SK-N-SH treated with all-trans-retinoic acid at 6 μM for 48 hours (cell line): ENCODE measurements at regions not wholly inside any gene's neighbourhood (a gene's known extent, or its start where the extent isn't known, plus 50 kb on each side); places are given as distances from the start of the nearest gene placed in this dataset.

ENCODE experiments used
- ATAC-seq: fragments of 200-7000 bp; cut with Tn5 transposase; 3 replicates; pipeline ENCODE4 v1.9.1; 2020; ENCODE audit warnings: mild to moderate bottlenecking, moderate library complexity
- ARNTL ChIP-seq: fragments of 450-650 bp; formaldehyde crosslinking; IDR thresholded peaks from 2 replicates; pipeline ENCODE4 v1.5.0; 2020; ENCODE audit warnings: low read depth, mild to moderate bottlenecking, moderate library complexity, borderline replicate concordance
- BACH2 ChIP-seq: fragments of 250-450 bp; sonication (Bioruptor Pico); IDR thresholded peaks from 2 replicates; pipeline ENCODE4 v1.9.0; 2021; ENCODE audit warnings: mild to moderate bottlenecking, borderline replicate concordance
- CREB5 ChIP-seq: fragments of 250-450 bp; sonication (Bioruptor Pico); IDR thresholded peaks from 2 replicates; pipeline ENCODE4 v1.5.1; 2020; ENCODE audit warnings: low read depth, mild to moderate bottlenecking, moderate library complexity
- CSDC2 ChIP-seq: fragments of 250-450 bp; sonication (Bioruptor Pico); IDR thresholded peaks from 2 replicates; pipeline ENCODE4 v1.5.0; 2020; ENCODE audit warnings: mild to moderate bottlenecking, moderate library complexity
- ESRRG ChIP-seq: fragments of 250-450 bp; sonication (Bioruptor Pico); IDR thresholded peaks from 2 replicates; pipeline ENCODE4 v1.6.1; 2021; ENCODE audit warnings: mild to moderate bottlenecking
- PPARA ChIP-seq: fragments of 250-450 bp; sonication (Bioruptor Pico); IDR thresholded peaks from 2 replicates; pipeline ENCODE4 v1.5.0; 2020; ENCODE audit warnings: mild to moderate bottlenecking, borderline replicate concordance
- SNAI2 ChIP-seq: fragments of 250-450 bp; sonication (Bioruptor Pico); IDR thresholded peaks from 2 replicates; pipeline ENCODE4 v1.5.0; 2020; ENCODE audit warnings: mild to moderate bottlenecking, moderate library complexity
- TCF4 ChIP-seq: fragments of 250-450 bp; sonication (Bioruptor Pico); IDR thresholded peaks from 2 replicates; pipeline ENCODE4 v1.8.0; 2021; ENCODE audit warnings: mild to moderate bottlenecking, moderate library complexity, borderline replicate concordance
- TOX ChIP-seq: fragments of 250-450 bp; sonication (Bioruptor Pico); IDR thresholded peaks from 2 replicates; pipeline ENCODE4 v1.8.0; 2021; ENCODE audit warnings: mild to moderate bottlenecking, moderate library complexity, borderline replicate concordance
- ZC3H10 ChIP-seq: fragments of 250-450 bp; sonication (Bioruptor Pico); IDR thresholded peaks from 2 replicates; pipeline ENCODE4 v1.5.1; 2021; ENCODE audit warnings: mild to moderate bottlenecking, moderate library complexity
- ZFP3 ChIP-seq: fragments of 250-450 bp; sonication (Bioruptor Pico); IDR thresholded peaks from 2 replicates; pipeline ENCODE4 v1.5.0; 2020; ENCODE audit warnings: mild to moderate bottlenecking, moderate library complexity
- ZFP30 ChIP-seq: fragments of 450-650 bp; formaldehyde crosslinking; IDR thresholded peaks from 2 replicates; pipeline ENCODE4 v1.5.0; 2022; ENCODE audit warnings: mild to moderate bottlenecking, moderate library complexity
- ZNF565 ChIP-seq: fragments of 450-650 bp; formaldehyde crosslinking; conservative IDR thresholded peaks from 2 replicates; pipeline ENCODE4 v1.5.0; 2020; ENCODE audit warnings: low read depth, mild to moderate bottlenecking, moderate library complexity
- ZNF70 ChIP-seq: fragments of 450-650 bp; formaldehyde crosslinking; IDR thresholded peaks from 2 replicates; pipeline ENCODE4 v1.5.0; 2020; ENCODE audit warnings: mild to moderate bottlenecking, moderate library complexity
- ZNF8 ChIP-seq: fragments of 450-650 bp; formaldehyde crosslinking; IDR thresholded peaks from 2 replicates; pipeline ENCODE4 v1.5.0; 2020; ENCODE audit warnings: mild to moderate bottlenecking, moderate library complexity
- TF ChIP-seq, protein P1 (sequence below): fragments of 250-450 bp; sonication (Bioruptor Pico); IDR thresholded peaks from 2 replicates; pipeline ENCODE4 v1.5.1; 2021; ENCODE audit warnings: mild to moderate bottlenecking, moderate library complexity
- TF ChIP-seq, protein P2 (sequence below): fragments of 250-450 bp; sonication (Bioruptor Pico); IDR thresholded peaks from 2 replicates; pipeline ENCODE4 v1.8.0; 2021; ENCODE audit warnings: low read depth, mild to moderate bottlenecking, moderate library complexity, borderline replicate concordance
- TF ChIP-seq, protein P3 (sequence below): fragments of 250-450 bp; sonication (Bioruptor Pico); IDR thresholded peaks from 2 replicates; pipeline ENCODE4 v1.8.0; 2020; ENCODE audit warnings: mild to moderate bottlenecking, moderate library complexity, borderline replicate concordance
- TF ChIP-seq, protein P4 (sequence below): fragments of 250-450 bp; sonication (Bioruptor Pico); IDR thresholded peaks from 2 replicates; pipeline ENCODE4 v1.5.0; 2020; ENCODE audit warnings: mild to moderate bottlenecking, moderate library complexity

DNA sequence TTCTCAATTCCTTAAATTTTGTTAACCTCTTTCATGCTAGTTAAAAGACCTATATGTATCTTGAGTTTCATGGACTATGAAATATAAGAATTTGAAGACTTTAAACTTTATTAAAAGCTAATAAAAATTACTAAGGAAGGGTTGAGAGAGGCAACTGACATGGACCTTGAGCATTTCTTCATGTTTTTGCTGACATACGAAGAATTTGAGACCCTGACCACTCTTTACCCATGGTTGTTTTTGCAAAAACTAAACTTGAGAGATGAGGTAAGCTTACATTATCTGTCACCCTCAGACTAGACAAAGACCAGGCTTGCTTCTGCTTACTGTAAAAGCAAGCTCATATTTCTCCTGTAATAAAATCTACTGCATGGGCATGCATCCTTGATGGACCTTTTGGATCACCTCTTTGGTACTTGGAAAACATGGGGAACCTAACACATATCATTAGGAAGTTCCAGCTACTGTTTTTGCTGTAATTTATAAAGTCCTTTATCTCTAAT, 338.2 kb upstream of the PABPC4L start:
- TF ChIP-seq, protein P1, sequence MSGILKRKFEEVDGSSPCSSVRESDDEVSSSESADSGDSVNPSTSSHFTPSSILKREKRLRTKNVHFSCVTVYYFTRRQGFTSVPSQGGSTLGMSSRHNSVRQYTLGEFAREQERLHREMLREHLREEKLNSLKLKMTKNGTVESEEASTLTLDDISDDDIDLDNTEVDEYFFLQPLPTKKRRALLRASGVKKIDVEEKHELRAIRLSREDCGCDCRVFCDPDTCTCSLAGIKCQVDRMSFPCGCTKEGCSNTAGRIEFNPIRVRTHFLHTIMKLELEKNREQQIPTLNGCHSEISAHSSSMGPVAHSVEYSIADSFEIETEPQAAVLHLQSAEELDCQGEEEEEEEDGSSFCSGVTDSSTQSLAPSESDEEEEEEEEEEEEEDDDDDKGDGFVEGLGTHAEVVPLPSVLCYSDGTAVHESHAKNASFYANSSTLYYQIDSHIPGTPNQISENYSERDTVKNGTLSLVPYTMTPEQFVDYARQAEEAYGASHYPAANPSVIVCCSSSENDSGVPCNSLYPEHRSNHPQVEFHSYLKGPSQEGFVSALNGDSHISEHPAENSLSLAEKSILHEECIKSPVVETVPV (CRISPR knock-in tag) = no peak
- no peak for TF ChIP-seq TCF4
- TF ChIP-seq ZNF565 (CRISPR knock-in tag) = no peak
- 0 out of 2 replicates have a peak, but pooled peaks have one; percentile 26 for TF ChIP-seq ZC3H10 (CRISPR knock-in tag)
- TF ChIP-seq ESRRG (CRISPR knock-in tag) = no peak
- TF ChIP-seq ZNF8 (CRISPR knock-in tag) = no peak
- TF ChIP-seq CSDC2 (CRISPR knock-in tag) = no peak
- TF ChIP-seq, protein P2, sequence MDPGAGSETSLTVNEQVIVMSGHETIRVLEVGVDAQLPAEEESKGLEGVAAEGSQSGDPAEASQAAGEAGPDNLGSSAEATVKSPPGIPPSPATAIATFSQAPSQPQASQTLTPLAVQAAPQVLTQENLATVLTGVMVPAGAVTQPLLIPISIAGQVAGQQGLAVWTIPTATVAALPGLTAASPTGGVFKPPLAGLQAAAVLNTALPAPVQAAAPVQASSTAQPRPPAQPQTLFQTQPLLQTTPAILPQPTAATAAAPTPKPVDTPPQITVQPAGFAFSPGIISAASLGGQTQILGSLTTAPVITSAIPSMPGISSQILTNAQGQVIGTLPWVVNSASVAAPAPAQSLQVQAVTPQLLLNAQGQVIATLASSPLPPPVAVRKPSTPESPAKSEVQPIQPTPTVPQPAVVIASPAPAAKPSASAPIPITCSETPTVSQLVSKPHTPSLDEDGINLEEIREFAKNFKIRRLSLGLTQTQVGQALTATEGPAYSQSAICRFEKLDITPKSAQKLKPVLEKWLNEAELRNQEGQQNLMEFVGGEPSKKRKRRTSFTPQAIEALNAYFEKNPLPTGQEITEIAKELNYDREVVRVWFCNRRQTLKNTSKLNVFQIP (CRISPR knock-in tag) = no peak
- no peak for TF ChIP-seq ZFP30 (CRISPR knock-in tag)
- TF ChIP-seq TOX = peak; percentile 35; the same call in 1 of the 2 replicates
- no peak for TF ChIP-seq CREB5 (CRISPR knock-in tag)
- TF ChIP-seq, protein P3, sequence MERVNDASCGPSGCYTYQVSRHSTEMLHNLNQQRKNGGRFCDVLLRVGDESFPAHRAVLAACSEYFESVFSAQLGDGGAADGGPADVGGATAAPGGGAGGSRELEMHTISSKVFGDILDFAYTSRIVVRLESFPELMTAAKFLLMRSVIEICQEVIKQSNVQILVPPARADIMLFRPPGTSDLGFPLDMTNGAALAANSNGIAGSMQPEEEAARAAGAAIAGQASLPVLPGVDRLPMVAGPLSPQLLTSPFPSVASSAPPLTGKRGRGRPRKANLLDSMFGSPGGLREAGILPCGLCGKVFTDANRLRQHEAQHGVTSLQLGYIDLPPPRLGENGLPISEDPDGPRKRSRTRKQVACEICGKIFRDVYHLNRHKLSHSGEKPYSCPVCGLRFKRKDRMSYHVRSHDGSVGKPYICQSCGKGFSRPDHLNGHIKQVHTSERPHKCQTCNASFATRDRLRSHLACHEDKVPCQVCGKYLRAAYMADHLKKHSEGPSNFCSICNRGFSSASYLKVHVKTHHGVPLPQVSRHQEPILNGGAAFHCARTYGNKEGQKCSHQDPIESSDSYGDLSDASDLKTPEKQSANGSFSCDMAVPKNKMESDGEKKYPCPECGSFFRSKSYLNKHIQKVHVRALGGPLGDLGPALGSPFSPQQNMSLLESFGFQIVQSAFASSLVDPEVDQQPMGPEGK (CRISPR knock-in tag) = no peak
- no peak for TF ChIP-seq ARNTL (CRISPR knock-in tag)
- TF ChIP-seq, protein P4, sequence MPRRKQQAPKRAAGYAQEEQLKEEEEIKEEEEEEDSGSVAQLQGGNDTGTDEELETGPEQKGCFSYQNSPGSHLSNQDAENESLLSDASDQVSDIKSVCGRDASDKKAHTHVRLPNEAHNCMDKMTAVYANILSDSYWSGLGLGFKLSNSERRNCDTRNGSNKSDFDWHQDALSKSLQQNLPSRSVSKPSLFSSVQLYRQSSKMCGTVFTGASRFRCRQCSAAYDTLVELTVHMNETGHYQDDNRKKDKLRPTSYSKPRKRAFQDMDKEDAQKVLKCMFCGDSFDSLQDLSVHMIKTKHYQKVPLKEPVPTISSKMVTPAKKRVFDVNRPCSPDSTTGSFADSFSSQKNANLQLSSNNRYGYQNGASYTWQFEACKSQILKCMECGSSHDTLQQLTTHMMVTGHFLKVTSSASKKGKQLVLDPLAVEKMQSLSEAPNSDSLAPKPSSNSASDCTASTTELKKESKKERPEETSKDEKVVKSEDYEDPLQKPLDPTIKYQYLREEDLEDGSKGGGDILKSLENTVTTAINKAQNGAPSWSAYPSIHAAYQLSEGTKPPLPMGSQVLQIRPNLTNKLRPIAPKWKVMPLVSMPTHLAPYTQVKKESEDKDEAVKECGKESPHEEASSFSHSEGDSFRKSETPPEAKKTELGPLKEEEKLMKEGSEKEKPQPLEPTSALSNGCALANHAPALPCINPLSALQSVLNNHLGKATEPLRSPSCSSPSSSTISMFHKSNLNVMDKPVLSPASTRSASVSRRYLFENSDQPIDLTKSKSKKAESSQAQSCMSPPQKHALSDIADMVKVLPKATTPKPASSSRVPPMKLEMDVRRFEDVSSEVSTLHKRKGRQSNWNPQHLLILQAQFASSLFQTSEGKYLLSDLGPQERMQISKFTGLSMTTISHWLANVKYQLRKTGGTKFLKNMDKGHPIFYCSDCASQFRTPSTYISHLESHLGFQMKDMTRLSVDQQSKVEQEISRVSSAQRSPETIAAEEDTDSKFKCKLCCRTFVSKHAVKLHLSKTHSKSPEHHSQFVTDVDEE (CRISPR knock-in tag) = no peak
- ATAC-seq = peak; percentile 31; the same call in 1 of the 3 replicates

- ATAC-seq = no peak; the same call in 2 of the 3 replicates
- no peak for TF ChIP-seq TOX
- TF ChIP-seq, protein P2 (CRISPR knock-in tag) = no peak
- TF ChIP-seq ESRRG (CRISPR knock-in tag) = no peak
- no peak for TF ChIP-seq ZNF70 (CRISPR knock-in tag)
- no peak for TF ChIP-seq SNAI2 (CRISPR knock-in tag)
- no peak for TF ChIP-seq ZFP3 (CRISPR knock-in tag)
Measured at GRCh38 chr4:134537701-134538100, 336.1 kb upstream of the PABPC4L start.

- no peak for ATAC-seq
- TF ChIP-seq TOX (no peak), CSDC2 (CRISPR knock-in tag) (no peak), PPARA (no peak), TCF4 (no peak), BACH2 (CRISPR knock-in tag) (no peak), ZFP30 (CRISPR knock-in tag) (no peak)
Measured at GRCh38 chr4:134533068-134533467, 331.5 kb upstream of the PABPC4L start.
